ENCODE measurements at regions not wholly inside any gene's neighbourhood (a gene's known extent, or its start where the extent isn't known, plus 50 kb on each side); places are given as distances from the start of the nearest gene placed in this dataset.

GRCh38 chr12:16112612-16113560, 164.6 kb downstream of the SLC15A5 start:
- no peak overlapping the region for H3K9ac ChIP-seq (ENCODE audit: insufficient read depth in 1 of 2, low read length in 2 of 2)
- H3K4me1 ChIP-seq (ENCODE audit: control insufficient read depth in 5 of 5, insufficient read depth in 5 of 5, low read length in 5 of 5), result peaks cover 0 to 2% (median 0%) of the 10 kb centered on the region in 5 donors
- 43 to 50% methylated on average over 11 of the region's 11 CpGs for WGBS, 2 donors
- no peak overlapping the region for H3K27ac ChIP-seq (ENCODE audit: low read depth in 1 of 2, low read length in 1 of 2)
- no peaks in the 10 kb centered on the region for H3K27me3 ChIP-seq (ENCODE audit: control insufficient read depth in 3 of 3, insufficient read depth in 3 of 3, low read length in 2 of 3)
- peak in 2 of 3 donors; percentile 5 to 31 for DNase-seq
- H3K4me3 ChIP-seq, result no peak overlapping the region
- no peak for ATAC-seq (ENCODE audit: insufficient read depth, low FRiP score)
- no peaks in the 10 kb centered on the region for H3K9me3 ChIP-seq (ENCODE audit: control insufficient read depth in 4 of 4, insufficient read depth in 3 of 4, low read length in 3 of 4)
- H3K36me3 ChIP-seq (ENCODE audit: control insufficient read depth in 4 of 4, insufficient read depth in 4 of 4, low read length in 4 of 4), result no peaks in the 10 kb centered on the region
- TF ChIP-seq, protein P1, sequence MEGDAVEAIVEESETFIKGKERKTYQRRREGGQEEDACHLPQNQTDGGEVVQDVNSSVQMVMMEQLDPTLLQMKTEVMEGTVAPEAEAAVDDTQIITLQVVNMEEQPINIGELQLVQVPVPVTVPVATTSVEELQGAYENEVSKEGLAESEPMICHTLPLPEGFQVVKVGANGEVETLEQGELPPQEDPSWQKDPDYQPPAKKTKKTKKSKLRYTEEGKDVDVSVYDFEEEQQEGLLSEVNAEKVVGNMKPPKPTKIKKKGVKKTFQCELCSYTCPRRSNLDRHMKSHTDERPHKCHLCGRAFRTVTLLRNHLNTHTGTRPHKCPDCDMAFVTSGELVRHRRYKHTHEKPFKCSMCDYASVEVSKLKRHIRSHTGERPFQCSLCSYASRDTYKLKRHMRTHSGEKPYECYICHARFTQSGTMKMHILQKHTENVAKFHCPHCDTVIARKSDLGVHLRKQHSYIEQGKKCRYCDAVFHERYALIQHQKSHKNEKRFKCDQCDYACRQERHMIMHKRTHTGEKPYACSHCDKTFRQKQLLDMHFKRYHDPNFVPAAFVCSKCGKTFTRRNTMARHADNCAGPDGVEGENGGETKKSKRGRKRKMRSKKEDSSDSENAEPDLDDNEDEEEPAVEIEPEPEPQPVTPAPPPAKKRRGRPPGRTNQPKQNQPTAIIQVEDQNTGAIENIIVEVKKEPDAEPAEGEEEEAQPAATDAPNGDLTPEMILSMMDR (IDR thresholded peaks at IDR 0.05; ENCODE audit: control extremely low read depth, extremely low read depth), result no peak

DNA sequence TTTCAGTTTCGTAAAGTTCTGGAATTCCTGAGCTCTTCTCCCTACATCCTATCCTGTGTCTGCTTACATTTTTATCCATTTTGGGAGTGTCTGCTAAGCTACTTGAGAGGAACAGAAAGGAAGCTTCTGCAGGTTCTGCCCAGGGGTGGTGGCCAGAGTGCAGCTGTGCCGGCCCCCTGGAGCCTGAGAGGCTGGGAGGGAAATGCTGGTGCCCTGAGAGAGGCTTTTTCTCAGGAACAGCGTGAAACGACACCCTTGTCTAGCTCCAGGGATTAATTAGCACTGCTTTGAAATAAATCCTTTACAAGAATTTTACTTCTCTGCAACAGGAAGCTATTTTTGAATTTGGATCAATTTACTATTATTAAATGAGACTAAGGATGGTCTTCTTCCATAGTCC, 165.4 kb downstream of the SLC15A5 start:
- H3K36me3 ChIP-seq (ENCODE audit: control insufficient read depth in 4 of 4, insufficient read depth in 4 of 4, low read length in 4 of 4), result no peaks in the 10 kb centered on the region
- WGBS, 2 donors, result 52 to 62% methylated on average over 4 of the region's 4 CpGs
- H3K4me3 ChIP-seq, result no peak overlapping the region
- ATAC-seq (ENCODE audit: insufficient read depth, low FRiP score), result no peak
- TF ChIP-seq, protein P1 (IDR thresholded peaks at IDR 0.05; ENCODE audit: control extremely low read depth, extremely low read depth), result no peak
- peaks cover 0 to 2% (median 0%) of the 10 kb centered on the region in 5 donors for H3K4me1 ChIP-seq (ENCODE audit: control insufficient read depth in 5 of 5, insufficient read depth in 5 of 5, low read length in 5 of 5)
- no peak for DNase-seq
- no peak overlapping the region for H3K9ac ChIP-seq (ENCODE audit: insufficient read depth in 1 of 2, low read length in 2 of 2)
- H3K9me3 ChIP-seq (ENCODE audit: control insufficient read depth in 4 of 4, insufficient read depth in 3 of 4, low read length in 3 of 4), result no peaks in the 10 kb centered on the region
- H3K27me3 ChIP-seq (ENCODE audit: control insufficient read depth in 3 of 3, insufficient read depth in 3 of 3, low read length in 2 of 3), result no peaks in the 10 kb centered on the region
- no peak overlapping the region for H3K27ac ChIP-seq (ENCODE audit: low read depth in 1 of 2, low read length in 1 of 2)

- Histone ChIP-seq H3K4me1 (ENCODE audit: control insufficient read depth in 5 of 5, insufficient read depth in 5 of 5, low read length in 5 of 5) (peaks cover 0 to 2% (median 0%) of the 10 kb centered on the region in 5 donors), H3K27me3 (ENCODE audit: control insufficient read depth in 3 of 3, insufficient read depth in 3 of 3, low read length in 2 of 3) (no peaks in the 10 kb centered on the region), H3K27ac (ENCODE audit: low read depth in 1 of 2, low read length in 1 of 2) (no peak overlapping the region), H3K36me3 (ENCODE audit: control insufficient read depth in 4 of 4, insufficient read depth in 4 of 4, low read length in 4 of 4) (no peaks in the 10 kb centered on the region), H3K4me3 (no peak overlapping the region), H3K9ac (ENCODE audit: insufficient read depth in 1 of 2, low read length in 2 of 2) (no peak overlapping the region), H3K9me3 (ENCODE audit: control insufficient read depth in 4 of 4, insufficient read depth in 3 of 4, low read length in 3 of 4) (peaks cover 0 to 2% (median 0%) of the 10 kb centered on the region in 4 donors)
- TF ChIP-seq, protein P1 (IDR thresholded peaks at IDR 0.05; ENCODE audit: control extremely low read depth, extremely low read depth), result no peak
- DNase-seq (no peak), ATAC-seq (ENCODE audit: insufficient read depth, low FRiP score) (no peak)
- WGBS, 2 donors, result 88 to 96% methylated on average over 1 of the region's 1 CpG
Measured at GRCh38 chr12:16110596-16110995, 166.9 kb downstream of the SLC15A5 start.
